ENCODE measurements at regions not wholly inside any gene's neighbourhood (a gene's known extent, or its start where the extent isn't known, plus 50 kb on each side); places are given as distances from the start of the nearest gene placed in this dataset.

DNA sequence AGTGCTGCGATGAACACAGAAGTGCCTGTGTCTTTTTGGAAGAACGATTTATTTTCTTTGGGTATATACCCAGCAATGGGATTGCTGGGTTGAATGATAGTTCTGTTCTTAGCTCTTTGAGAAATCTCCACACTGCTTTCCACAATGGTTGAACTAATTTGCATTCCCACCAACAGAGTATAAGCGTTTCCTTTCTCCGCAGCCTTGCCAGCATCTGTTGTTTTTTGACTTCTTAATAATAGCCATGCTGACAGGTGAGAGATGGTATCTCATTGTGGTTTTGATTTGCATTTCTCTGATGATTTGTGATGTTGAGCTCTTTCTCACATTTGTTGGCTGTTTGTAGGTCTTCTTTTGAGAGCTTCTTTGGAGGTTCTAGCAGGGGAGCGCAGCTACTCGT is 134.6 kb downstream of the TENT4A start:
- DNase-seq = no peak
- H3K36me3 ChIP-seq (replicated peaks; ENCODE audit: control insufficient read depth, insufficient read depth, low read length) = no peaks in the 10 kb centered on the region
- no peaks in the 10 kb centered on the region for H3K27me3 ChIP-seq (ENCODE audit: control insufficient read depth, insufficient read depth, low read length)
- H3K4me3 ChIP-seq (ENCODE audit: insufficient read depth, low read depth, low read length) = no peak overlapping the region

DNA sequence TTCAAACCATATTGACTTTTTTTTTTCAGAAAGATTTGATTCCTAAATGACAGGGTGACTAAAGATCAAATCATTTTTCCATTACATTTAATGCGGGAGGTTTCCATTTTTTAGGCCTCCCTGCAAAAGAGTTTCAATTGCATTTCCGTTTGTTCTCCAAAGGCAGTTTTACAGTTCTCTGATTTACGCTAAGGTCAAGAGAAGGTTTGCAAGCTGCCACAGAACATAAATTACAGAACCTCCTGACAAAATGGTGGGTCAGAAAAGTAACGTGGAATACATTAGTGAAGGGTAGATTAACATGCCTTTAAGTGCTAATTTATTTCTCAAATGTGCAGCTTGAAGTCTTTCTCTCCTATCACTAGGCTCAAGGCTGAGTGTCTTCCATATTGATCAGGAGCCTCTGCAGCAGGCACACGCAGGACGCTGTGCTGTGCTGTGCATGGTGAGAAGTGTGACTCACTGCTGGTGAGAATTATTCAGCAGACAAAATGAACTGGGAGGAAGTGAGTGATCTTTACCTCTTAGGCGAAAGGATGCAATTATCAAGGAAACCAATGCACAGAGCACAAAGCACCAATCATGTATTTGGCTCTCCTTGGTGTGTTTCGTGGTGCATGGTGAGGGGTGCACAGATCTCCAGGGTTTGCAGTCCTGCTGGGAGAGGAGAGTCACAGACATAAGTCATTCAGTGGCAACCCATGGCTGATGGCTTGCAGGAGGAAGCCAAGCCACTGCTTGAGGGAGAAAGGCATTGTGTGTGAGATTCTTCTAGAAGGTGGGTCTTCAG is 136.3 kb downstream of the TENT4A start:
- no peaks in the 10 kb centered on the region for H3K36me3 ChIP-seq (replicated peaks; ENCODE audit: control insufficient read depth, insufficient read depth, low read length)
- no peak for DNase-seq

DNA sequence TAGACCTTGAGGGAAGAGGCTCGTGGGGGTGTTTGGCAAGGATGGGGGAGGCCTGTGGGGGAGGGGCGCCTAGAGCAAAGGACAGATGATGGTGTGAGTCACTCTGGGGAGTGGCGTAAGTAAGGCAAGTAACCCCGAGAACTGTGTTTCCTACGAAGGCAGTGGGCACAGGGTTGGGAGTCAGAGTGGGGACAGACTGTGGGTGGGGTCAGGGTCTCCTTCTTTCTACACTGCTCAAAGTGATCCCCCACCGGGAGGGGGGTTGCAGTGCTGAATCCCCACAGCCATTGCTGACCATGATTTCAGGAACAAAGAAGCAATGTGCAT is 136.8 kb downstream of the TENT4A start:
- H3K4me3 ChIP-seq (ENCODE audit: insufficient read depth, low read depth, low read length) = no peak overlapping the region
- no peaks in the 10 kb centered on the region for H3K27me3 ChIP-seq (ENCODE audit: control insufficient read depth, insufficient read depth, low read length)
- no peaks in the 10 kb centered on the region for H3K36me3 ChIP-seq (replicated peaks; ENCODE audit: control insufficient read depth, insufficient read depth, low read length)
- no peak for DNase-seq

More for the DNA sequence above, 136.3 kb downstream of the TENT4A start:
- H3K27me3 ChIP-seq (ENCODE audit: control insufficient read depth, insufficient read depth, low read length) = no peaks in the 10 kb centered on the region
- H3K4me3 ChIP-seq (ENCODE audit: insufficient read depth, low read depth, low read length) = no peak overlapping the region

DNA sequence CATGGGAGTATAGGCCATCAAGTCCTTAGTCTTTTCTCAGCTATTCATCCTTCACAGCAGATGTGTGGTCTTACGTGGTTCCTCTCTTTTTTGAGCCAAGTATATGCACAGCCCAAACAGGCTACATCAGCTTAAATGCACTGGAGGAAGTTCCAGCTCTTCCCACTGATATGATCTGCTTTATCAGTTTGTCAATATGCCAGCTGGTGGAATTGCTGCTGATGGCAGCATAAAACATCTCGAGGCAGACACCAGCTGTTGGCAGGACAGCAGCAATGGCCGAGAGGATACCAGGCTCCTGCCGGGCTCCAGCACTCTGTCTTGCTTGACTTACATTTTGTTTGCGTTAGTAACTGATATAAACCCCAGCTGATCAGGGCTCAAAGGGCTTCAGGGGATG is 143.4 kb downstream of the TENT4A start:
- Histone ChIP-seq H3K4me3 (ENCODE audit: insufficient read depth, low read depth, low read length) (no peak overlapping the region), H3K36me3 (replicated peaks; ENCODE audit: control insufficient read depth, insufficient read depth, low read length) (no peaks in the 10 kb centered on the region), H3K27me3 (ENCODE audit: control insufficient read depth, insufficient read depth, low read length) (no peaks in the 10 kb centered on the region)
- no peak for DNase-seq

DNA sequence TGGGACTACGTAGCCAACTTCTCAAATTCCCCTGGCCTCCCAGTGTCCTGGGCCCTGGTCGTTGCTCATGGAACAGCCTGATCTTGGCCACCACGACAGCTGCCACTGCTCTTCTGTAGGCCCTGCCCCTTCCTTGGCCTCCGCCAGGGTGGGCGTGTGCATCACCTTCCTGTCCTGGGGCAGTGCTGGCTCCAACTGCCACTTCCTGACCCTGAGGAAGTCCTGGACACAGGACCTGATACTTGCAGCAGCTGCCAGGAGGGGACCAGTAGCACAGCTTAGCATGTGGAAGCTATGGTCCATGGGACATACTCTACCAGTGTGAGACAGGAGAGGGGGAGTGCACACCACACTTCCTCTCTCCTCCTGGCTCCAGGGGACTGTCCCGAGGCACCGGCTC is 145.2 kb downstream of the TENT4A start:
- no peak overlapping the region for H3K4me3 ChIP-seq (ENCODE audit: insufficient read depth, low read depth, low read length)
- H3K27me3 ChIP-seq (ENCODE audit: control insufficient read depth, insufficient read depth, low read length) = no peaks in the 10 kb centered on the region
- no peak for DNase-seq
- no peaks in the 10 kb centered on the region for H3K36me3 ChIP-seq (replicated peaks; ENCODE audit: control insufficient read depth, insufficient read depth, low read length)

DNA sequence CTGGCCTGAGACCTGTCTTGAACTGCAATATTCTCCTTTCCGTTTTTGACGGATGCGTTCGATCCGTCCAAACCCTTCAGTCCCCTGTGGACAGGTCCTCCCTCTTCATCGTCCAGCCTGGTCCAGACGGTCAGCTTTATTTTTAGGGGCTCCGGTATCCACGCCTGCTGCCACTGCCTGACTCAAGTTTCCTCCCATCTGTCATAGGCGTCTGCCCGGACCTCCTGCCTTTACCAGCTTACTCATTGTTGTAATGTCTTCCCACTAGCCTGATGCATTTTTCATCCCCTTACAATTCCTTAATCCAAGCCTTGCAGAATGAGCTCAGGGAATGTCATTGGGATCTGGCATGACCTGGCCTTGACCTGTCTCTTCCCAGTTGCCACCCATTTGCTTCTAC is 145.8 kb downstream of the TENT4A start:
- H3K4me3 ChIP-seq (ENCODE audit: insufficient read depth, low read depth, low read length) = no peak overlapping the region
- H3K27me3 ChIP-seq (ENCODE audit: control insufficient read depth, insufficient read depth, low read length) = no peaks in the 10 kb centered on the region
- H3K36me3 ChIP-seq (replicated peaks; ENCODE audit: control insufficient read depth, insufficient read depth, low read length) = no peaks in the 10 kb centered on the region
- DNase-seq = no peak

DNA sequence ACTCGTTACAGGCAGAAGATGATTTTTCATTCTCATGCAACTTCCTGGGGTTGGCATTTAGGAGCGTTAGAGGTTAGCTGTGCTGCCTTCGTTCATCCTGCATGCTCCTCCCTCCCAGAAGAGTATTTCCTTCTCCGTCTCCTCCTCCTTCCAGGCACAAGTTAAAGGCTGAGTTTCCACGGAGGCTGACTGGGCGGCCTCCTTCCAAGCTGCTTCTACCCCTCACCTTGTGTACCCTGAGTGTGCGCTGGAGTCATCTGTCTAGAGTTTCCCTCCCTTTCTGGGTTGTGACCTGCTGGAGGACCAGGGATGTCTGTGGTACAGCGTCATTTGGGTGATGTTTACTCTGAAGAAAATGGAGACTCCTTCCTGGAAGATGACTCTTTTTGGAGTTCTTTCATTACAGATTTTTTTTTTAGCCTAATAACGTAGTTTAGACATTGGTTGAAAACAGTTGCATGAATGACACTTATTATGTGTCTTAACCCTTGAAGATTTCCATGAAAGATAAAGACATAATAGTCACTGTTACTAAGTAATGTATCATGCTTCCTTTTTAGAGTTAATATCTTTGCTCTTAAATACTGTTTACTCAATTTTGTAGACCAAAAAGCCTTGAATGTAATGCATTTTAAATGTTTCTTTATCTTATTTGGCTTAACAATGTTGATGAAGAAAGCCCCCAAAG is 146.9 kb downstream of the TENT4A start:
- Histone ChIP-seq H3K4me3 (ENCODE audit: insufficient read depth, low read depth, low read length) (no peak overlapping the region), H3K27me3 (ENCODE audit: control insufficient read depth, insufficient read depth, low read length) (no peaks in the 10 kb centered on the region), H3K36me3 (replicated peaks; ENCODE audit: control insufficient read depth, insufficient read depth, low read length) (no peaks in the 10 kb centered on the region)
- no peak for DNase-seq

DNA sequence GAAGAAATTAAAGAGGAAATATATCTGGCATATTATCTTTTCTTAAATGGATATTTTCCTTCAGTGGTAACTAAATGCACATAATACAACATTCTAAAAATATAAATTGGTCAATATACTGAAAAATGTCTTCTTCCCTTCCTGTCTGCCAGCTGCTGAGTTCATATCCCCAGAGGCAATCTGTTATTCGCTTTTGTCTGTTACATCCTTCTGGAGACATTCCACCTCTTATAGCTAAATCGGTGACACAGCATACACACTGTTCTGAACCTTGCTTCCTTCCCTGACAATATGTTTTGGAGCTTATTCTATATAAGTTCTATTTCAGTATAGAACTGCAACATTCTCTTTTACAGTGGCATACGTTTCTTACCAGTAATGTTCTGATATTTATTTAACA is 147.8 kb downstream of the TENT4A start:
- no peaks in the 10 kb centered on the region for H3K27me3 ChIP-seq (ENCODE audit: control insufficient read depth, insufficient read depth, low read length)
- DNase-seq = no peak
- H3K36me3 ChIP-seq (replicated peaks; ENCODE audit: control insufficient read depth, insufficient read depth, low read length) = no peaks in the 10 kb centered on the region
- H3K4me3 ChIP-seq (ENCODE audit: insufficient read depth, low read depth, low read length) = no peak overlapping the region

DNA sequence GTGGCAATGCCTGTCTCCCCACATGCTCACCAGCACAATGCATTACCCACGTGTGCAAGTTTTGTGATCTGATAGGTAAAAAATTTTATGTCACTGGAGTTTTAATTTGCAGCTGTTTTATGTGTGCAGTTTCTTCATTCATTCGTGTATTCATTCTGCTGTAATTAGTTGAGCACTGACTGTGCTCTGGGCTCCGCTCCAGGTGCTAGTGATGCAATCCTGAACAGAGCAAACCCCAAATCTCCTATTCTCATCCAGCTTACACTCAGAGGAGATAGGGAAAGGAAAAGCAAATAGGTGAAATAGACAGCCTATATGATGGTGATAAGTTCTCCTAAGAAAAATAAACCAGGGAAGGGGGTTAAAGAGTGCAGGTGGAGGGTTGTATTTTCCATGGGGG is 148.4 kb downstream of the TENT4A start:
- DNase-seq = no peak
- H3K27me3 ChIP-seq (ENCODE audit: control insufficient read depth, insufficient read depth, low read length) = no peaks in the 10 kb centered on the region
- no peaks in the 10 kb centered on the region for H3K36me3 ChIP-seq (replicated peaks; ENCODE audit: control insufficient read depth, insufficient read depth, low read length)
- no peak overlapping the region for H3K4me3 ChIP-seq (ENCODE audit: insufficient read depth, low read depth, low read length)

DNA sequence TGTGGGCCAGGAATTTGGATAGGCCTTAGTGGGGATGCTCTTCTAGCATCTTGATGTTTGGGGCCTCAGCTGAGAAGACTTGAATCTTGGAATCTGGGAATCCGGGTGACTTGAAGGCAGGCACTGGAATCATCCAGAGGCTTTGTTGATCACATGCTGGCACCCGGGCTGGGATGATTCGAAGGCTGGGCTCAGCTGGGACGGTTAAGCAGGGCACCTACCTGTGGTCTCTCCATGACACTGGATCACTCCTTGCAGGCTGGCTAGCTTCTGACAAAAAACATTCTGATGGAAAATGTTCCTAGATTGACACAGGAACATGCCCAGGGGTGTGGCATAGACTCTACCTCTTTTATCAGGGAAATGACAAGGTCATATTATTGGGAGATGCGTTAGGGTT is 149.1 kb downstream of the TENT4A start:
- DNase-seq = no peak
- Histone ChIP-seq H3K36me3 (replicated peaks; ENCODE audit: control insufficient read depth, insufficient read depth, low read length) (no peaks in the 10 kb centered on the region), H3K27me3 (ENCODE audit: control insufficient read depth, insufficient read depth, low read length) (no peaks in the 10 kb centered on the region), H3K4me3 (ENCODE audit: insufficient read depth, low read depth, low read length) (no peak overlapping the region)

DNA sequence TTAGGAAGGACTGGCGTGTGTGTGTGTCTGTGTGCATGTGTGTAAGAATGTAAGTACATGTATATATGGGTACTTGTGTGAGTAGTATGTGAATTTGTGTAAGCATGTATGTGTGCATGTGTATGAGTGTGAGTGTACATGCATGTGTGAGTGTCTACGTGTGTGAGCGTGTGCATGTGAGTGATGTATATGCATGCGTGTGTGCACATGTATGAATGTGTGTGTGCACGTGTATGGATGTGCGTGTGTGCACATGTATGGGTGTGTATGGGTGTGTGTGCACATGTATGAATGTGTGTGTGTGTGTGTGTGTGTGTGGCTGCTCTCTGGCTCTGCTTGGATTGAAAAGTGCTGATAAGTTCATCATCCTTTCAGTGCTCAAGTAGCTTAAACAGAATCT is 154.5 kb downstream of the TENT4A start:
- Histone ChIP-seq H3K4me3 (ENCODE audit: insufficient read depth, low read depth, low read length) (no peak overlapping the region), H3K36me3 (replicated peaks; ENCODE audit: control insufficient read depth, insufficient read depth, low read length) (no peaks in the 10 kb centered on the region), H3K27me3 (ENCODE audit: control insufficient read depth, insufficient read depth, low read length) (no peaks in the 10 kb centered on the region)
- no peak for DNase-seq

DNA sequence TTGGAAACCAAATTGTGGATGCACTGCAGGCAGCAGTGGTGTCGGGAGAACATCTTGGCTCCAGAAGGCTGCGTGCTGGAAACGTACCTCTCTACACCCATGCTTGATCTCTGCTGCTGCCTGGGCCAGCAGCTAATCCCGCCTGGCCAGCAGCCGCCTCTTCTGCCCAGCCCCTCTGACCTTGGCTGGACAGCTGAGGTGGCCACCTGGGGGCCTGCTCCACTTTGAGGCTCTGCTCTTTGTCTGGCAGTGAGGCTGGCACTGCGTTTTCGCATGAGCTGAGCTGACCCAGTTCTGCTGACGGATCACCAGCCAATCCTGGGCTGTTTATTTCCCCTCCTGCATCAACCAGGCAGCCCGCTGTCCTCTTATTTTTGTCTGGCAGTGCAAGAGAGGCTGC is 154.9 kb downstream of the TENT4A start:
- no peaks in the 10 kb centered on the region for H3K36me3 ChIP-seq (replicated peaks; ENCODE audit: control insufficient read depth, insufficient read depth, low read length)

DNA sequence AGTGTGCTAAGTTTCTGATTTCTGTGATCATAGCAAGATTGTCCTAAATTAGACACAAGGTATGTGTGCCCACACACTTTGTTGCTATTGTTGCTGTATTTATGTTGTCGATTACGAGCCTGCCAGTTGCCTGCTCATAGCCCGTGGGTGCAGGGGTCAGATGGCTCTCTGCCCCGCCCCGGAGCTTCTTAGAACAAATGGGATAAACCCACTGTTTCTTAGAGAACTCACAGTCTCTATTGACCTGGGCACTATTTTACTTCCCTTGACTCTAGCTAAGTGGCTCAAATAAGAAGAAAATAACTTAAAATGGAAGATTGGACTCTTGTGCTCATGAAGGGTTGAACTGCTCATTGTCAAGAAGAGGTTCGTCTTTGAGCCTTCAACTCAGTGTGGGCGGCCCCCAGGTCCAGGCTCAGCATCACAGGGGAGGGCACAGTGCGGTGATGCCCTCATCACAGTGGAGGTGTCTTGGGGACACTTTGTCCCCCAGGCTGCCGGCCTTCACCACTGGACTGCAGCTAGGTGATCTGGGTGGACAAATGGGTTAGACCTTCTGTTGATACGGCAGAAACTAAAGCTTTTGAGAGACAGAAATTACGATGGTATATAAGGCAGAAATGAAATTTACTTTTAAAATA is 155.5 kb downstream of the TENT4A start:
- no peak overlapping the region for H3K4me3 ChIP-seq (ENCODE audit: insufficient read depth, low read depth, low read length)
- no peak for DNase-seq
- H3K36me3 ChIP-seq (replicated peaks; ENCODE audit: control insufficient read depth, insufficient read depth, low read length) = no peaks in the 10 kb centered on the region
- H3K27me3 ChIP-seq (ENCODE audit: control insufficient read depth, insufficient read depth, low read length) = no peaks in the 10 kb centered on the region

More for the DNA sequence above, 154.9 kb downstream of the TENT4A start:
- no peak overlapping the region for H3K4me3 ChIP-seq (ENCODE audit: insufficient read depth, low read depth, low read length)
- DNase-seq = no peak
- H3K27me3 ChIP-seq (ENCODE audit: control insufficient read depth, insufficient read depth, low read length) = no peaks in the 10 kb centered on the region

DNA sequence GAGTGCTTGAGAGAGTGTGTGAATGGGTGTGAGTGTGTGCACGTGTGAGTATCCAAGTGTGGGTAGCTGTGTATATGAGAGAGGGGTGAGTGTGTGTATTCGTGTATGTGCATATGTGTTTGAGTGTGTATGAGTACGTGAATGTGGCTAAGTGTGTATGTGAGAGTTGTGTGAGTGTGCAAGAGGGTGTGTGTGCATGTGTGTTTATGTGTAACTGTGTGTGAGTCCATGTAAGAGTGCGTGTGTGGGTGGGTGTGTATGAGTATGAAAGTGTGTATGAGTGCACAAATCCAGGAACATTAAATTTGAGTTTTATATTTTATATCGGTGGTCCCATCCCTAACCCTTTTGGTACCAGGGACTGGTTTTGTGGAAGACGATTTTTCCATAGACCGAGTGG is 156.4 kb downstream of the TENT4A start:
- DNase-seq = no peak
- no peak overlapping the region for H3K4me3 ChIP-seq (ENCODE audit: insufficient read depth, low read depth, low read length)
- no peaks in the 10 kb centered on the region for H3K27me3 ChIP-seq (ENCODE audit: control insufficient read depth, insufficient read depth, low read length)
- no peaks in the 10 kb centered on the region for H3K36me3 ChIP-seq (replicated peaks; ENCODE audit: control insufficient read depth, insufficient read depth, low read length)

DNA sequence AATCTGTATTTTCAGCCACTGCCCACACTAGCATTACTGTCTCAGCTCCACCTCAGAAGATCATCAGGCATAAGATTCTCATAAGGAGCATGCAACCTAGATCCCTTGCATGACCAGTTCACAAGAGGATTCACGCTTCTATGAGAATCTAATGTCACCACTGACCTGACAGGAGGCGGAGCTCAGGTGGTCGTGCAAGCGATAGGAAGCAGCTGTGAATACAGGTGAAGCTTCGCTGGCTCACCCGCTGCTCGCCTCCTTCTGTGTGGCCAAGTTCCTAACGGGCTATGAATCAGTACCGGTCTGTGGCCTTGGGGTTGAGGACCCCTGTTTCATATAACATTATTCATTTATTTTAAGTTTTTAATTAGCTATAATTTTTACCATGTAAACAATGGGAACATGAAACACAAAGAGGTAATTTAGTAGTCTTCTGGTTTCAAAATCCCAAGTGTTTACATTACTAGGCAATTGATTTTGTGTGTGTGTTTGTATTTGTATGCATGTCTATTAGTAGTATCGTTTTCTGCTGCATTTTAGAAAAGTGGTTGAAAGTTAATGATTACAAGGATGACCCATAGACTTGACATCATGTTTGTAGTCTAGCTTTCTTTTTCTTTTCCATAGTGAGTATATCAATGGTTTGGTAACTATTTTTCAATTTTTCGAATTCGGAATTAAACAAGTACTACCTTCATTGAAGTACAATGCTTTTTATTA is 159.4 kb downstream of the TENT4A start:
- no peak overlapping the region for H3K4me3 ChIP-seq (ENCODE audit: insufficient read depth, low read depth, low read length)
- H3K27me3 ChIP-seq (ENCODE audit: control insufficient read depth, insufficient read depth, low read length) = no peaks in the 10 kb centered on the region
- no peaks in the 10 kb centered on the region for H3K36me3 ChIP-seq (replicated peaks; ENCODE audit: control insufficient read depth, insufficient read depth, low read length)
- no peak for DNase-seq

Measured in H7 (cell line).